ENCODE measurements at regions not wholly inside any gene's neighbourhood (a gene's known extent, or its start where the extent isn't known, plus 50 kb on each side); places are given as distances from the start of the nearest gene placed in this dataset.
"Not testable (repeated sequence)": the region's sequence is repeated elsewhere in the genome, so short reads cannot be mapped to it uniquely, and the experiment has no call there.

DNA sequence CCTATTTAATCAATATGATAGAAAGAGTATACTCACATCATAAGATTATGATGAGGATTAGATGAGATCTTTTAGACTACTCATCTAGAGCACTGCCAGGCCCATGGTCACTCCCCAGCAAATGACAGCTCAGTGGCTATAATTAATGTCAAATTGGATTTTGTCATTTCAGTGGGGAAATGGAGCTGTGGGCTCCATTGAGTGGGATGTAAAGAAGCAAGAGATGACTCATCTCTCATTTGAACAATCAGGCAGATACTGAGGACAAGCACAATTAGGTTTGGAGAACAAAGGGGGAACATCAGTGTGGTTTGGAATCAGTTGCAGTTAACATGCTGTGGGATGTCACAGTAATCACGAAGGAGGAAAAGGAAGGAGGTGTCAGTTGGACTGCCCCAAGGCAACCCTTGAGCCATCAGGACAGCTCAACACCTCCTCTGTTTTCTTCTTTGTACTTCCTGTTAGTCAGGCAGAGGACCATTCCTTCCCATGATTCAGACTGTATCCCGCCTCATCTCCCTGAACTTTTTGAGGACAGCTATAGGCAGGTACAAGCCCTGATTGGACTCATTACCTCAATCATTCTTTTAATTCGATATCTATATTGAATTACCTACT, 473.7 kb upstream of the ISX start:
- DNase-seq (ENCODE audit: low spot score), result no peak

DNA sequence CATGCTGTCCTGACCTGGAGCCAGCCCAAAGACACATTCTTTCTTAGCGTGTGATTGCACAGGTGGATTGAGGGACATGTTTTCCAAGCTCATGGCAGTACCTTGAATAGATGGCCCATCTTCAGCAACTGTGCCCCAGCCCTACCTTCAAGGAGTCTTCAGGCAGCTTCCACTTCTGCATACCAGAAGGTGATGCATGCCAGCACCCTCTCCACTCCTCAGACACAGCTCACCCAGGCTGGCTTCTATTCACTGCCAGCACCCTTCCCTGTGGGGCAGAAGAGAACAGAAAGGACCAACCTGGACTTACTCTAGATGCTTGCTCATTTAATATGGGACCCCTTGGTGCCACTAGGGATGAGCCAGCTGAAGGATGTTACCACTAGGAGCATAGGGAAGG, 466.4 kb upstream of the ISX start:
- no peak for DNase-seq (ENCODE audit: low spot score)

DNA sequence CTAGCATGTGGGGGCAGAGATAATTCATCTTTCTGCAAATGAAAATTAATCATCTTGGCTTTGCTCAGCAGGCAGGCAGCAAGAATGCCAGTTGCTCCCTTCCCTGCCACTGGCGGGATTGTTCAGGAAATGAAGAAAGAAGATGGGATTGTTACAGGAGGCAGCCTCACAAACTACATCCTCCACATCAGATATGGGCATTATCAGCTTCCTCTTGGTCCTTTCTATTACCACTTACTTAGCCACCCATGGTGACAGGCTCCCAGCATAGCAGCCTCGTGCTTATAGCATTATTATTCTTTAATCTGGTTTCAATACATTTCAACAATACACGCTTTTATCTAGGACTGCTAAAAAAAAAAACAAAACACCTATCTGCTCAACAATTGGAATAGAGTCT, 461.6 kb upstream of the ISX start:
- no peak for DNase-seq (ENCODE audit: low spot score)

DNA sequence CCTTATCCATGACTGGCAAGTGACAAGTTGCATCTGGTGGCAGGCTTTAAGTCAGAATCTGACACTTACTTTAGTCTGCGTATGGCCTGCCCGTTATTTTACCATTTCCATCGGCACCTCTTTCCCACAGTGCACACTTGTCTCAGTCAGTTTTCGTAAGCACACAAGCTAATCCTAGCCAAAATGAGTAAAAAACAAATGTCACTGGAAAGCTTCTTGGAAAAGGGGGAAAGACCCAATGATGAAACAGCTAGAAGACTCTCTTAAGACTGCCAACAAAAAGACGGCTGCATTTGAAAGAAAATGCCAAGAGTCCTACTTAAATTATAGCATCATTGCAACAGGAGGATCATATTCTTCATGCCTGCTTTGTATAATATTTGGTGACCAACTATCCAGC, 457.9 kb upstream of the ISX start:
- no peak for DNase-seq (ENCODE audit: low spot score)

DNA sequence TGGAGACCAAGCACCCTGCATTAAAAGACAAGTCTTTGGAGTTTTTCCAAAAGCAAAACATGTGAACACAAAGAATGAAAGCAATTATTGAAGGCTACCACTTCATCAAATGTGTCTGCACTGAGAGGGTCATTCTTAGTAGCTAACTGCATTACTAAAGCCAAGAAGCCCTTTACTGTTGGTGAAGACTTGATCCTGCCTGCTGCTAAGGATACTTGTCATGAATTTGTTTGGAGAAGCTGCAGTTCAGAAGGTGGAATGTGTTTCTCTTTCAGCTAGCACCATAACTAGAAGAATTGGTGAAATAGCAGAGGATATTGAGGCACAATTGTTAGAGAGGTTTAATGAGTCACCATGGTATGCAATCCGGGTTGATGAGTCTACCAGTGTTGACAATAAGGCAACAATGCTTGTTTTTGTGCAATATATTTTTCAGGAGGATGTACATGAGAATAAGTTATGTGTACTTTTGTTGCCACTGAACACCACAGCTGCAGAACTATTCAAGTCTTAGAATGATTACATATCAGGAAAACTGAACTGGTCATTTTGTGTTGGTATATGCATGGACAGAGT, 457.3 kb upstream of the ISX start:
- no peak for DNase-seq (ENCODE audit: low spot score)

DNA sequence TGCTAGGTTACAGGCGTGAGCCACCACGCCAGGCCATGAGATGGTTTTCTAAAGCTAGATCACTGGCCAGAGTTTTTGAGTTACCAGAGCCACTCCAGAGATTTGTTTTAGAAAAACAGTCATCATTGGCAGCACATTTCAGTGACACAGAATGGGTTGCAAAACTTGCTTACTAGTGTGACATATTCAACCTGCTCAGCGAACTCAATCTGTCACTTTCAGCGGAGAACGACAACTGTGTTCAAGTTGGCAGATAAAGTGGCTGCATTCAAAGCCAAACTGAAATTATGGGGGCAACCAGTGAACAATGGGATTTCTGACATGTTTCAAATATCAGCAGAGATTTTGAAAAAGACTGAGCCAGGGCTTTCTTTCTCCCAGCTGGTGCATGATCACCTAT, 456.3 kb upstream of the ISX start:
- no peak for DNase-seq (ENCODE audit: low spot score)

DNA sequence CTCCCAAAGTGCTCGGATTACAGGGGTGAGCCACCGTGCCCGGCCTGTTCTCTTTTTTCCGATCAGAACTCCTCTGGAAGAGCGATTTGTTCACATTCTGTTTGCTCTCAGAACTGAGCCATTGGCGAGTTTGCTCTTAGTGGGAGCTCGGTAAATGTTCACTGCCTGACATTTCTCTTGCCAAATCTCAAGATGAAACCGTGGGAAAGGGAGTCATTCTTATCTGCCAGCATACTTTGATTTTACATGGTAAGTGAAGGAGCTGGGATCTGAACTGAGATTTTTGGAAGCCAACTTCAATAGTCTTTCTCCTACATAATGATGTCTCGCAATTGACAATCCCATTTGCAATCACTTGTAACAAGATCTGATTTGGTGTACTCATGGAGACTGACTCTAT, 445.8 kb upstream of the ISX start:
- no peak for DNase-seq (ENCODE audit: low spot score)

DNA sequence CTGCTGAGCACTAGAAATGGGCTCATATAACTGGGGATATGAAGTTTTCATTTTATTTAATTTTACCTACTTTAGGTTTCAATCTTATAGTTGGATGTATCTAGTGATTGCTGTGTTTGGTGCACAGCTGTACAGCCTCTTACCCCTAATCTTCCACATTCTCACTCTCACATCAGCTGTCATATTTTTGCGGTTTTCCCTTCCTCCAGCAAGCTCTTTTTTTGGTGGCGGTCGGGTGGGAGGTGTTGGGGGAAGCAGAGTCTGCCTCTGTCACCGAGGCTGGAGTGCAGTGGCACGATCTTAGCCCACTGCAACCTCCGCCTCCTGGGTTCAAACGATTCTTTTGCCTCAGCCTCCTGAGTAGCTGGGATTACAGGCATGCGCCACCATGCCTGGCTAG, 445.1 kb upstream of the ISX start:
- no peak for DNase-seq (ENCODE audit: low spot score)

DNA sequence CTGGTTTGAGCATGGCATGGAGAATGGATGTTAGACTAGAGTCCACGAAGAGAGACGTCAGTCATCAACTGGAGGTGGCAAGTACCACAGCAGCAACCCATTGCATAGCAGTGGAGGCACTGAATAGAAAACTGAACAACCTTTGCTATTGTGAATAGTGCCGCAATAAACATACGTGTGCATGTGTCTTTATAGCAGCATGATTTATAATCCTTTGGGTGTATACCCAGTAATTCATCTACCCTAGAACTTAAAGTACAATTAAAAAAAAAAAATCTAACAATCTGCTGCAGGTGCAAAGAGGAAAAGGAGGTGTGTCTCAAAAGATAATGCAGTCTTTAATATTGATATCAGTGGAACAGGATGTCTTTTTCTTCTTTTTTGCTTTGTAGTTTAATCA, 443.4 kb upstream of the ISX start:
- no peak for DNase-seq (ENCODE audit: low spot score)

DNA sequence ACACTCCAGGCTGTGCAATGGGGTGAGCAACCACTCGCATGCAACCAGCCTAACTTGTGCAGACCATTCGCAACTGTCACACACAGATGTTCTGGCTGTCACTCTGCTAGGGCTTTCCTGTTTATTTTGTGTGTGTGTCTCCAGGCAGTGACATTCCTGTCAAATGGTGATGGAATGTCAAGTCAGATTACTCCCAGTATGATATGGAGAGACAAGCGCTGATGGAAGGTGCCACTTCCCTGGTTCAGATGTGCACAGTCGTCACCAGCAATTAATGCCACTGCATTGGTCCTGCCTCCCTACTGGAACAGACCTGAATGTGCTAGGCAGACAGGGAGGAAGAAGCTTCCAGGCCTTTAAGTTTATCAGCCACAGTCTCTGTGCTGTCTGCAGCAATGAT, 442.4 kb upstream of the ISX start:
- no peak for DNase-seq (ENCODE audit: low spot score)

DNA sequence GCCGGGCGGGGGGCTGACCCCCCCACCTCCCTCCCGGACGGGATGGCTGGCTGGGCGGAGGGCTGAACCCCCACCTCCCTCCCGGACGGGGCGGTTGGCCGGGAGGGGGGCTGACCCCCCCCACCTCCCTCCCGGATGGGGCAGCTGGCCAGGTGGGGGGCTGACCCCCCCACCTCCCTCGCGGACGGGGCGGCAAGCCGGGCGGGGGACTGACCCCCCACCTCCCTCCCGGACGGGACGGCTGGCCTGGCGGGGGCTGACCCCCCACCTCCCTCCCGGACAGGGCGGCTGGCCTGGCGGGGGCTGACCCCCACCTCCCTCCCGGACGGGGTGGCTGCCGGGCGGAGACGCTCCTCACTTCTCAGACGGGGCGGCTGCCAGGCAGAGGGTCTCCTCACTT, 440.1 kb upstream of the ISX start:
- not testable (repeated sequence) for DNase-seq (ENCODE audit: low spot score)

DNA sequence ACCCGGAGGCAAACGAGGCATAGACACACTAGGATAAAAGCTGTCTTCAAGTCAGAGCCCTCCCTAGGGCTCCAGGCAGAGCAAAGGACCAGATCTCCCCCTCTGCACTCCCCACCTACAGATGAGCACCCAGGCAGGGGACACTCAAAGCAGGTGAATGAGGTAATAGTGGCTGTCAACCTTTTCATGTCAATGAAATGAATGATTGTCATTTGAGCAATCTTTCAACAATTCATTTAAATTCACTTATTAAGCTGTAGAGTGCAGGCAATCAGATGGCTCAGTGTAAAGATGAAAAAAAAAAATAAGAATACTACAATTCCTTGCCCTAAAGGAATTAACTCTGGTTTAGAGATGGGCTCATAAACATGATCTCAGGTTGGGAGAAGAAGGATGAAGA, 427.8 kb upstream of the ISX start:
- DNase-seq (ENCODE audit: low spot score), result no peak

DNA sequence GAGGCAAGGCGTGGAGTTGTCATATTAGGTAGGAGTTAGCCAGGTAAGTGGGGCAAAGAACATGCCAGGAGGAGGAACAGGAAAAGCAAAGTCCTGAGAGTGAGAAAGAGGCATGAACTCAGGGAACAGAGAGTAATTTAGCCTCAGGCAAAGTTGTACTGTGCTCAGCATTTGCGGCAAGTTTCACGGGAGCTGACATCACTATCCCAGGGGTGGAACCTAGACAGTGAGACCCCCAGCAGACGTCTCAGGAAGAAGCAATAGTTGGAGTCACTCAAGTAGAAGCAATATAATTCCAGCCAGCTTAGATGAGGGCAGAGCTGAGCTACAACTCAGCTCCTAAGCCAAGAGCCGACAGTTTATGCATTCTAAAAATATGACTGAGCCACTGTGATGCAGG, 426.0 kb upstream of the ISX start:
- no peak for DNase-seq (ENCODE audit: low spot score)

DNA sequence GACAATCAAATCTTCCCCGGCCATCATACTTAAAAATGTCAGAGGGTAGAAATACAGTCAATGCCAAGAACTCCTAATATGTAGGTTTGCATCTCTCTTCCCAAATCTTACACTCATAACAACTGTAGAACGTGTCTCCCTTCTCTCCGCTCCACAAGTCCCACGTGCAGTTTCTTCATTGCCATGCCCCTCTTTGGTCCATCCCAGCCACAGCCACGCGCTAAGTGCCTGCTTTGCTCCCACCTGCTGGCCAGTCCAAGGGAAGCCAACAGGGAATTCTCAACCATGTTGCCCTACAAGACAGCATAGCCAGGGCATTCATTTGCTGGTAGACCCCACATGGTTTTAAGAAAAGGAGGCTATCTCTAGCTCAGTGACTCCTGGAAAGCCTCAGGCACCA, 420.6 kb upstream of the ISX start:
- DNase-seq (ENCODE audit: low spot score), result no peak

DNA sequence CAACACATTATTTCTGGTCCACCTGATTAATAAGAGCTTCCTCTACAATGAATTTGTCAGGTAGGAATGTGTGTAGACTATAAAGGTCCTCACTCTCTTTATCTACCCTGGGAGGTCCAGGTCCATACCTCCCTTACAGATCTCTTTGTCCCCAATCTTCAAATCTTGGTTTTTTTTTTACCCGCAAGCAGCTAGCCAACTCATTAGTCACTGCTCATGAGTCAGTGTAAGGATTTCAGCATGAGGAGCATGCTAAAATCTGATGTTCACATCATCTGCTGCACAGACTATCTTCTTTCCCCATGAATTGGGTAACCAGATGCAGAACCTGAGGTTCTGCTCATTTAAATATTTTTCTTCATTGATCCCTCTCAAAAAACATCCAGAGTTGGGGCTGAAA, 397.0 kb upstream of the ISX start:
- peak; percentile 67 for DNase-seq (ENCODE audit: low spot score)

DNA sequence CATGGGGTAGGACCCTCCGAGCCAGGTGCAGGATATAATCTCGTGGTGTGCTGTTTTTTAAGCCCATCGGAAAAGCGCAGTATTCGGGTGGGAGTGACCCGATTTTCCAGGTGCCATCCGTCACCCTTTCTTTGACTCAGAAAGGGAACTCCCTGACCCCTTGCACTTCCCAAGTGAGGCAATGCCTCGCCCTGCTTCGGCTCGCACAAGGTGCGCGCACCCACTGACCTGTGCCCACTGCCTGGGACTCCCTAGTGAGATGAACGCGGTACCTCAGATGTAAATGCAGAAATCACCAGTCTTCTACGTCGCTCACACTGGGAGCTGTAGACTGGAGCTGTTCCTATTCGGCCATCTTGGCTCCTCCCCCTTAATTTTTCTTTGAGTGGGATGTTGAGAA, 382.9 kb upstream of the ISX start:
- not testable (repeated sequence) for DNase-seq (ENCODE audit: low spot score)

DNA sequence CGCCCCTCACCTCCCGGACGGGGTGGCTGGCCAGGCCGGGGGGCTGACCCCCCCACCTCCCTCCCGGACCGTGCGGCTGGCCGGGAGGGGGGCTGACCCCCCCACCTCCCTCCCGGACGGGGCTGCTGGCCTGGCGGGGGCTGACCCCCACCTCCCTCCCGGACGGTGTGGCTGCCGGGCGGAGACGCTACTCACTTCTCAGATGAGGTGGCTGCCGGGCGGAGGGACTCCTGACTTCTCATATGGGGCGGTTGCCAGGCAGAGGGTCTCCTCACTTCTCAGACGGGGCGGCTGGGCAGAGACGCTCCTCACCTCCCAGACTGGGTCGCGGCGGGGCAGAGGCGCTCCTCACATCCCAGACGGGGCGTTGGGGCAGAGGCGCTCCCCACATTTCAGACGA, 381.7 kb upstream of the ISX start:
- DNase-seq (ENCODE audit: low spot score), result not testable (repeated sequence)

DNA sequence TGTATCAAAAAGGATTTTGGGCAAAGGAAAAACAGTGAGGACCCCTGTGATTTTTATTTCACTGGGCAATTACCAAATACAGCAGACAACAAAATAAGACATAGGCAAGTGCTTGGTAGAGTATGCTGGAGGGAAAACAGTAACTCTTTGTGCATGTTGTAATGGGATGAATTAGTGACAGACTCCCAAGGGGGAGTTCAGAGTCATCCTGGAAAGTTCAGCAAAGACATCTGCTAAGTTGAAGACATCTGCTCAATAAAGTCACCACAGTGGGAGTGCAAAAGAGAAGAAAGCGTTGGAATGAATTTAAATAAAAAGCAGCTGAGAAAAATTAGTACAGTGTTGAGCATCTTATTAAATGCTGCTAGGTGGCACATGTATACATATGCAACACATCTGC, 378.8 kb upstream of the ISX start:
- no peak for DNase-seq (ENCODE audit: low spot score)

DNA sequence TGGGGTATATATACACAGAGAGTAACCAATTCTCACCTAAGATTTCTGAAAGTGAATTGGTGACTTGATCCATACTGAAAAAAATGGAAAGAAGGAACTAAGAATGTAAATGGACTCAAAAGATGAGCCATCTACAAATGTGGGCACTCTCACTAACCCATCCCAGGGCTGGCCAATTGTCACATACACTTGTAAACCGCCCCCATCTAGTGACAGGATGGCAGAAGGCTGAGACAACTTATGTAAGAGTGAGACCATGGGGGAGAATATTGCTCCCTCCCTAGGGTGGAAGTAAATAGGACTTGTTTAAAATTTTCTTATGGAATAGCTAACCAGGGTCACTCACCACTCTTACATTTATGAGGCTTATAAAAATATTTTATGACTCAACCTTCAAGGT, 377.1 kb upstream of the ISX start:
- DNase-seq (ENCODE audit: low spot score), result no peak

DNA sequence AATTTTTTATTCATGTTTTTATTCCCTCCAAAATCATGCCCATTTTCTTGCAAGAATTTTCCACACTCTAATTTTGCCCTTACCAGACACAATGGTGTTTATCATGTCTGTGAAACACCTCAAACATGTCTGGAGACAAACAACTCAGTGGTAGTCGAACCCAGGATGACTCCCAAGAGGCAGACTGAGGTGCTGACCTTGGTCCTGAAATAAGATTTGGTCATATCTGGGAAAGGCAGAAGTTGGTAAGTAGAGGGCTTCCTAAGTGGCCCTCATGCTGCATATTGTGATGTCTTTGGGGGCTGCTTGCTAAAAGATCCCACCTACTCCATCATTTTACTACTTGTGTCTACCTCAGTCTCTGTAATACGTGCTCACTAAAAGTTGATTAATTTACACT, 369.4 kb upstream of the ISX start:
- no peak for DNase-seq (ENCODE audit: low spot score)

DNA sequence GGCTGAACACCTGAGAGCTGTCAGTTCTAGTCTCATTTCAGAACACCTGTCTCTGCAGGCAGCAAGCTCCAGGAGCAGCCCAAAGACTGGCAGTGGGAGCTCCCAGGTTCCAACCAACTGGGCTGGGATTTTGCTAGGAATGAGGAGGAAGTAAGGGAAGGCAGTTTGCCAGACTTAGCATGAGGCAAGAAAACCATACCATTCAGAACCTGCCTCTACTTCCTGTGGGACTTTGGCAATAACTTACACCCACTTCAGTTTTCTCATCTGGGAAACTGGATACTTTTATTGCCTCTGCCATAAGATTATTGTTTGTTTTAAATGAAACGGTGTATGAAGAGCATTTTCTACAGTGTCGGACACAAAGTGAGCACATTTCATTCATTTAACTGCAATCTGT, 363.7 kb upstream of the ISX start:
- no peak for DNase-seq (ENCODE audit: low spot score)

DNA sequence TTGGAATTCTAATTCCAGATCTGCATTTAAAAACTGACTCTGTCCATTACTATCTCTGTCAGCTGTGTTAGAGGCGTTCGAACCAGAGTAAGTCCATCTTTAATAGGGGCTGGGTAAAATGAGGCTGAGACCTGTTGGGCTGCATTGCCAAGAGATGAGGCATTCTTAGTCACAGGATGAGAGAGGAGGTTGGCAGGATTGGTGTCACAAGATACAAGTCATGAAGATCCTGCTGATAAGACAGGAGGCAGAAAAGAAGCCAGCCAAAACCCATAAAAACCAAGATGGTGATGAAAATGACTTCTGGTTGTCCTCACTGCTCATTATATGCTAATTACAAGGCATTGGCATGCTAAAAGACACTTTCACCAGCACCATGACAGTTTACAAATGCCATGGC, 356.3 kb upstream of the ISX start:
- no peak for DNase-seq (ENCODE audit: low spot score)

DNA sequence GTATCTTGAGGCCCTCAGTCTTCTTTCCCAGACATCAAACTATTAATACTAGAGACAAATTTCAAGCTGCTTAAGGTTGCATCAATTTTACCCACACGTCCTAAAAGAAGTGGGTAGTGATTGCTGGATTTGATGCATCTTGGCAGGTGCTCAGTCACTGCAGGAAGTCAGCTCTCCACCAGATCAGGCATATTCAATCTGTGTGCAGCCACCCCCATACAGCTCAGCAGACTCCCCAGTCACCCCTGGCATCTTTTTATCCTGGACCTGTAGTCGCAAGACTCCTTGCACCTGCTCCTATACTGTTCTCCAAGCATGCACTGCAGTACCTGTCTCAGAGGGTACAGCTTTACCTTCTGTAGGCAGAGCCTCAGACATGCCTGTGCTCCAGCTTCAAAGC, 343.1 kb upstream of the ISX start:
- DNase-seq (ENCODE audit: low spot score), result no peak

DNA sequence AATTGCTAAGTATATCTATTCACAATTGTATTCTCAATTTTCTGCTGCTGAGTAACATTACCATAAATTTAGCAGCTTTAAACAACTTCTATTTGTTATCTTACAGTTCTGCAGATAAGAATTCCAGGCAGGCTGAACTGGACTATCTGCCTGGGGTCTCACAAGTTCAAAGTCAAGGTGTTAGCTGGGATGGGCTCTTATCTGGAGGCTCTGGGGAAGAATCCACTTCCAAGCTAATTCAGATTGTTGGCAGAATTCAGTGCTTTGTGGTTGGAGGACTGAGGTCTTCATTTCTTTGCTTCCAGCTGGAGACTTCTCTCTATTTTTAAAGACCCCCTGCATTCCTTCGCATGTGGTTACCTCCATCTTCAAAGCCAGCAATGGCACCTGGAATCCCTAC, 329.9 kb upstream of the ISX start:
- DNase-seq (ENCODE audit: low spot score), result no peak
